Natural killer cell treated with Interleukin-12 subunit alpha and Interleukin-12 subunit beta and Interleukin-15 and Interleukin-18, amount 100 ng/mL, for 72 hours (primary cell): ENCODE measurements at regions not wholly inside any gene's neighbourhood (a gene's known extent, or its start where the extent isn't known, plus 50 kb on each side); places are given as distances from the start of the nearest gene placed in this dataset.

Experiments
- ATAC-seq, 2 donors: fragments of 150-1000 bp; cut with Tn5 transposase in 1 of 2; sonication (Bioruptor Pico), chemical (Tn5 transposase) in 1 of 2; 2 replicates each; pipeline ENCODE4 v1.10.0; 2021
- DNase-seq: peaks from one replicate; pipeline ENCODE4 v3.0.0; 2022; ENCODE audit warnings: low spot score
- H3K27ac Mint-ChIP-seq, 2 donors: 1 replicate in 1 of 2; 2 replicates in 1 of 2; pipeline ENCODE4 v1.8.0; 2022; ENCODE audit warnings: mixed read lengths in 2 of 2, mild to moderate bottlenecking in 1 of 2, moderate library complexity in 1 of 2
- H3K27me3 Mint-ChIP-seq, 2 donors: 1 replicate in 1 of 2; 2 replicates in 1 of 2; pipeline ENCODE4 v1.8.0; 2022; ENCODE audit warnings: mixed read lengths in 2 of 2
- H3K36me3 Mint-ChIP-seq: one replicate; pipeline ENCODE4 v1.8.0; 2022; ENCODE audit warnings: mixed read lengths
- H3K4me1 Mint-ChIP-seq, 2 donors: 1 replicate in 1 of 2; 2 replicates in 1 of 2; pipeline ENCODE4 v1.8.0; 2022; ENCODE audit warnings: low read depth in 2 of 2, mixed read lengths in 2 of 2, mild to moderate bottlenecking in 1 of 2
- H3K4me3 Mint-ChIP-seq: one replicate; pipeline ENCODE4 v1.8.0; 2022; ENCODE audit warnings: mixed read lengths
- H3K9me3 Mint-ChIP-seq: 2 replicates; pipeline ENCODE4 v1.8.0; 2022; ENCODE audit warnings: mixed read lengths

GRCh38 chr1:94602316-94602715, 60.8 kb upstream of the F3 start:
- peaks cover 4% of the 10 kb centered on the region for H3K36me3 Mint-ChIP-seq
- H3K27me3 Mint-ChIP-seq, result peaks cover 45 to 47% of the 10 kb centered on the region in 2 donors
- ATAC-seq, result peak; percentile 93 to 94
- peak; percentile 80 for DNase-seq
- H3K4me3 Mint-ChIP-seq, result peak overlapping the region; percentile 85
- H3K9me3 Mint-ChIP-seq, result no peaks in the 10 kb centered on the region
- peak overlapping the region; percentile 71 to 89 for H3K27ac Mint-ChIP-seq
- H3K4me1 Mint-ChIP-seq, result peaks cover 24 to 33% of the 10 kb centered on the region in 2 donors

GRCh38 chr1:94600556-94600955, 59.0 kb upstream of the F3 start:
- no peak for DNase-seq
- no peak for ATAC-seq
- Mint-ChIP-seq H3K4me3 (no peak overlapping the region), H3K4me1 (peaks cover 24 to 28% of the 10 kb centered on the region in 2 donors), H3K36me3 (peaks cover 4% of the 10 kb centered on the region), H3K9me3 (no peaks in the 10 kb centered on the region), H3K27ac (no peak overlapping the region), H3K27me3 (peaks cover 40 to 58% of the 10 kb centered on the region in 2 donors)

- Mint-ChIP-seq H3K4me3 (no peak overlapping the region), H3K4me1 (peaks cover 24 to 28% of the 10 kb centered on the region in 2 donors), H3K9me3 (no peaks in the 10 kb centered on the region), H3K36me3 (peaks cover 4% of the 10 kb centered on the region), H3K27me3 (peaks cover 34 to 56% of the 10 kb centered on the region in 2 donors), H3K27ac (no peak overlapping the region)
- ATAC-seq, result no peak
- DNase-seq, result no peak
Measured at GRCh38 chr1:94599095-94599813, 57.7 kb upstream of the F3 start.

- no peak for DNase-seq
- peaks cover 13 to 17% of the 10 kb centered on the region in 2 donors for H3K4me1 Mint-ChIP-seq
- no peaks in the 10 kb centered on the region for H3K9me3 Mint-ChIP-seq
- peaks cover 32 to 44% of the 10 kb centered on the region in 2 donors for H3K27me3 Mint-ChIP-seq
- H3K36me3 Mint-ChIP-seq, result no peaks in the 10 kb centered on the region
- no peak for ATAC-seq
- H3K27ac Mint-ChIP-seq, result no peak overlapping the region
- no peak overlapping the region for H3K4me3 Mint-ChIP-seq
Measured at GRCh38 chr1:94597701-94598100, 56.1 kb upstream of the F3 start.

- Mint-ChIP-seq H3K27me3 (peaks cover 33 to 39% of the 10 kb centered on the region in 2 donors), H3K4me3 (no peak overlapping the region), H3K9me3 (no peaks in the 10 kb centered on the region), H3K4me1 (peaks cover 0 to 5% of the 10 kb centered on the region in 2 donors), H3K27ac (no peak overlapping the region), H3K36me3 (no peaks in the 10 kb centered on the region)
- no peak for DNase-seq
- ATAC-seq, result no peak
Measured at GRCh38 chr1:94596260-94596659, 54.7 kb upstream of the F3 start.

GRCh38 chr1:94595658-94596057, 54.1 kb upstream of the F3 start:
- no peak overlapping the region for H3K4me3 Mint-ChIP-seq
- no peaks in the 10 kb centered on the region for H3K9me3 Mint-ChIP-seq
- no peak for ATAC-seq
- peaks cover 33 to 35% of the 10 kb centered on the region in 2 donors for H3K27me3 Mint-ChIP-seq
- no peak overlapping the region for H3K27ac Mint-ChIP-seq
- DNase-seq, result no peak
- no peaks in the 10 kb centered on the region for H3K36me3 Mint-ChIP-seq
- H3K4me1 Mint-ChIP-seq, result peaks cover 0 to 5% of the 10 kb centered on the region in 2 donors

GRCh38 chr1:94593611-94594010, 52.1 kb upstream of the F3 start:
- DNase-seq (no peak), ATAC-seq (no peak)
- H3K4me3 Mint-ChIP-seq, result no peak overlapping the region
- H3K27ac Mint-ChIP-seq, result no peak overlapping the region
- H3K27me3 Mint-ChIP-seq, result peaks cover 32 to 34% of the 10 kb centered on the region in 2 donors
- H3K4me1 Mint-ChIP-seq, result no peaks in the 10 kb centered on the region
- no peaks in the 10 kb centered on the region for H3K36me3 Mint-ChIP-seq
- H3K9me3 Mint-ChIP-seq, result no peaks in the 10 kb centered on the region

- DNase-seq, result no peak
- H3K9me3 Mint-ChIP-seq, result no peaks in the 10 kb centered on the region
- no peak overlapping the region for H3K4me3 Mint-ChIP-seq
- no peaks in the 10 kb centered on the region for H3K36me3 Mint-ChIP-seq
- H3K27me3 Mint-ChIP-seq, result peaks cover 28 to 34% of the 10 kb centered on the region in 2 donors
- H3K4me1 Mint-ChIP-seq, result no peaks in the 10 kb centered on the region
- ATAC-seq, result no peak
- H3K27ac Mint-ChIP-seq, result no peak overlapping the region
Measured at GRCh38 chr1:94592571-94592920, 51.0 kb upstream of the F3 start.

GRCh38 chr1:94591823-94592570, 50.4 kb upstream of the F3 start:
- no peaks in the 10 kb centered on the region for H3K9me3 Mint-ChIP-seq
- no peaks in the 10 kb centered on the region for H3K4me1 Mint-ChIP-seq
- ATAC-seq (no peak), DNase-seq (no peak)
- peaks cover 22 to 34% of the 10 kb centered on the region in 2 donors for H3K27me3 Mint-ChIP-seq
- H3K27ac Mint-ChIP-seq, result no peak overlapping the region
- no peak overlapping the region for H3K4me3 Mint-ChIP-seq
- H3K36me3 Mint-ChIP-seq, result no peaks in the 10 kb centered on the region
